B cell (primary cell): ENCODE measurements at regions not wholly inside any gene's neighbourhood (a gene's known extent, or its start where the extent isn't known, plus 50 kb on each side); places are given as distances from the start of the nearest gene placed in this dataset.

Experiments
- ATAC-seq: fragments of 200-7000 bp; cut with Tn5 transposase; one replicate; pipeline ENCODE4 v1.10.0; 2021; ENCODE audit warnings: low read depth, mild to moderate bottlenecking, moderate number of reproducible peaks, moderate library complexity
- CTCF ChIA-PET: fragments of 350-600 bp; sonication (Branson Sonifier 250); formaldehyde crosslinking; loops from one replicate; lab custom pipeline; 2021; ENCODE audit warnings: antibody characterized with exemption, inconsistent platforms; lab: Charles Lee
- POLR2A ChIA-PET: fragments of 350-600 bp; sonication (Branson Sonifier 250); formaldehyde crosslinking; loops from one replicate; lab custom pipeline; 2021; ENCODE audit warnings: antibody characterized with exemption; lab: Charles Lee
- DNase-seq: peaks from one replicate; pipeline ENCODE4 v3.0.0; 2013
- H2AFZ ChIP-seq: 2 replicates; pipeline ENCODE4 v1.6.1; 2012; ENCODE audit warnings: mild to moderate bottlenecking, low read depth, low read length; ENCODE audit not compliant: insufficient read depth, poor library complexity, severe bottlenecking
- H3K27ac ChIP-seq, 2 donors: 1 replicate in 1 of 2; 2 replicates in 1 of 2; pipeline ENCODE4 v1.5.1; 2012 to 2013; ENCODE audit warnings: low read length in 2 of 2, mild to moderate bottlenecking in 2 of 2, moderate library complexity in 1 of 2
- H3K27me3 ChIP-seq, 4 experiments: fragments of 200-600 bp in 1 of 4; sonication (generic) in 1 of 4; replicated peaks in 1 of 4; 1 replicate in 2 of 4; 2 replicates in 2 of 4; pipeline versions ENCODE4 v1.6.1 to v1.7.0; 2013 to 2016; ENCODE audit warnings: low read length in 3 of 4, mild to moderate bottlenecking in 2 of 4, mixed read lengths in 1 of 4, moderate library complexity in 1 of 4; ENCODE audit not compliant: insufficient read depth in 4 of 4, control insufficient read depth in 3 of 4; ENCODE audit errors: control extremely low read depth in 1 of 4
- H3K36me3 ChIP-seq, 2 experiments: replicated peaks in 1 of 2; 1 replicate in 1 of 2; 2 replicates in 1 of 2; pipeline versions ENCODE4 v1.6.1 to v1.7.1; 2013; ENCODE audit warnings: low read length in 1 of 2; ENCODE audit not compliant: insufficient read depth in 2 of 2, control insufficient read depth in 1 of 2; ENCODE audit errors: control extremely low read depth in 1 of 2, extremely low read depth in 1 of 2
- H3K4me1 ChIP-seq, 2 donors: fragments of 200-600 bp in 1 of 2; sonication (generic) in 1 of 2; 1 replicate in 1 of 2; 2 replicates in 1 of 2; pipeline versions ENCODE4 v1.5.1 to v1.6.1; 2013 to 2017; ENCODE audit warnings: low read length in 2 of 2; ENCODE audit not compliant: control insufficient read depth in 2 of 2, insufficient read depth in 2 of 2
- H3K4me2 ChIP-seq: replicated peaks from 2 replicates; pipeline ENCODE3; 2012; ENCODE audit warnings: mild to moderate bottlenecking, low read depth, low read length; ENCODE audit not compliant: poor library complexity, severe bottlenecking
- H3K4me3 ChIP-seq, 5 experiments: fragments of 200-600 bp in 1 of 5; sonication (generic) in 1 of 5; 1 replicate in 3 of 5; 2 replicates in 2 of 5; pipeline versions ENCODE4 v1.5.1 to v1.7.0; 2011 to 2016; ENCODE audit warnings: low read length in 4 of 5, mild to moderate bottlenecking in 4 of 5, low read depth in 2 of 5, control low read depth in 1 of 5, moderate library complexity in 1 of 5; ENCODE audit not compliant: insufficient read depth in 1 of 5; ENCODE audit errors: control extremely low read depth in 1 of 5, extremely low read depth in 1 of 5
- H3K79me2 ChIP-seq: fragments of 200-600 bp; sonication (generic); one replicate; pipeline ENCODE4 v1.6.0; 2016; ENCODE audit warnings: low read length; ENCODE audit not compliant: control insufficient read depth, insufficient read depth
- H3K9ac ChIP-seq: fragments of 200-600 bp; sonication (generic); 2 replicates; pipeline ENCODE4 v1.6.1; 2017; ENCODE audit warnings: mild to moderate bottlenecking, low read length, moderate library complexity
- H3K9me3 ChIP-seq, 3 donors: one replicate each; pipeline versions ENCODE4 v1.6.1 to v1.7.1; 2013; ENCODE audit warnings: low read length in 2 of 3; ENCODE audit not compliant: control insufficient read depth in 2 of 3, insufficient read depth in 1 of 3; ENCODE audit errors: control extremely low read depth in 1 of 3
- H4K20me1 ChIP-seq: 2 replicates; pipeline ENCODE4 v1.6.0; 2012; ENCODE audit warnings: mild to moderate bottlenecking, low read length; ENCODE audit not compliant: insufficient read depth, control insufficient read depth, poor library complexity, severe bottlenecking
- H3K27ac Mint-ChIP-seq: one replicate; pipeline ENCODE4 v1.8.0; 2021; ENCODE audit warnings: mixed read lengths
- H3K27me3 Mint-ChIP-seq: one replicate; pipeline ENCODE4 v1.8.0; 2021; ENCODE audit warnings: mixed read lengths
- H3K4me1 Mint-ChIP-seq: one replicate; pipeline ENCODE4 v1.8.0; 2021; ENCODE audit warnings: mixed read lengths
- H3K4me3 Mint-ChIP-seq: one replicate; pipeline ENCODE4 v1.8.0; 2021; ENCODE audit warnings: mixed read lengths
- H3K9me3 Mint-ChIP-seq: one replicate; pipeline ENCODE4 v1.8.0; 2022; ENCODE audit warnings: mixed read lengths; ENCODE audit not compliant: insufficient read depth
- EZH2 ChIP-seq: IDR thresholded peaks from 2 replicates; pipeline ENCODE4 v1.6.1; 2012; ENCODE audit warnings: borderline replicate concordance, low read depth, mild to moderate bottlenecking, moderate library complexity, low read length; ENCODE audit not compliant: insufficient read depth, poor library complexity, severe bottlenecking
- WGBS: methylation state at CpG from one replicate; pipeline ENCODE4 v1.1.5; 2013; ENCODE audit warnings: missing lambda C conversion rate; ENCODE audit not compliant: insufficient coverage; 5-methylcytosine and 5-hydroxymethylcytosine counted together
- intact Hi-C: fragments of 100-400 bp; cut with micrococcal nuclease; formaldehyde crosslinking; loops from one replicate; pipeline ENCODE4 v1.10.0; 2022
- TF ChIP-seq, protein P1 (sequence below): fragments of 200-600 bp; IDR thresholded peaks from one replicate; pipeline ENCODE4 v1.8.0; 2022; ENCODE audit warnings: antibody characterized with exemption, mild to moderate bottlenecking

DNA sequence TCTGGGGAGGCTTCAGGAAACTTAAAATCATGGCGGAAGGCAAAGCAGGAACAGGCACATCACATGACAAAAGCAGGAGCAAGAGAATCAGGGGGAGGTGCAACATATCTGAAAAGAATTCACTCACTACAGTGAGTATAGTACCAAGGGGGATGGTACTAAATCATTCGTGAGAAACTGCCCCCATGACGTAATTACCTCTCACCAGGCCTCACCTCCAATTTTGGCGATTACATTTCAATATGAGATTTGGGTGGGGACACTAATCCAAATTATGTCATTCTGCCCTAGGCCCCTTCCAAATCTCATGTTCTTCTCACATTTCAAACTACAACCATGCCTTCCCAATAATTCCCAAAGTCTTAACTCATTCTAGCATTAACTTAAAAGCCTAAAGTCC, 740.8 kb upstream of the SOX11 start:
- intact Hi-C loops, result no loop called here
- CTCF ChIA-PET, result no interaction called here
- Histone ChIP-seq H3K4me3 (no peak overlapping the region), H3K27ac (no peak overlapping the region), H3K36me3 (no peaks in the 10 kb centered on the region), H3K9me3 (no peaks in the 10 kb centered on the region), H3K79me2 (no peaks in the 10 kb centered on the region), H4K20me1 (no peaks in the 10 kb centered on the region), H2AFZ (no peak overlapping the region), H3K4me2 (no peak overlapping the region), H3K9ac (no peak overlapping the region), H3K27me3 (no peaks in the 10 kb centered on the region), H3K4me1 (no peaks in the 10 kb centered on the region)
- H3K27me3 Mint-ChIP-seq, result no peaks in the 10 kb centered on the region
- no peaks in the 10 kb centered on the region for H3K4me1 Mint-ChIP-seq
- 100% methylated on average over 2 of the region's 4 CpGs for WGBS
- H3K27ac Mint-ChIP-seq, result no peak overlapping the region
- TF ChIP-seq EZH2, result no peak
- TF ChIP-seq, protein P1, sequence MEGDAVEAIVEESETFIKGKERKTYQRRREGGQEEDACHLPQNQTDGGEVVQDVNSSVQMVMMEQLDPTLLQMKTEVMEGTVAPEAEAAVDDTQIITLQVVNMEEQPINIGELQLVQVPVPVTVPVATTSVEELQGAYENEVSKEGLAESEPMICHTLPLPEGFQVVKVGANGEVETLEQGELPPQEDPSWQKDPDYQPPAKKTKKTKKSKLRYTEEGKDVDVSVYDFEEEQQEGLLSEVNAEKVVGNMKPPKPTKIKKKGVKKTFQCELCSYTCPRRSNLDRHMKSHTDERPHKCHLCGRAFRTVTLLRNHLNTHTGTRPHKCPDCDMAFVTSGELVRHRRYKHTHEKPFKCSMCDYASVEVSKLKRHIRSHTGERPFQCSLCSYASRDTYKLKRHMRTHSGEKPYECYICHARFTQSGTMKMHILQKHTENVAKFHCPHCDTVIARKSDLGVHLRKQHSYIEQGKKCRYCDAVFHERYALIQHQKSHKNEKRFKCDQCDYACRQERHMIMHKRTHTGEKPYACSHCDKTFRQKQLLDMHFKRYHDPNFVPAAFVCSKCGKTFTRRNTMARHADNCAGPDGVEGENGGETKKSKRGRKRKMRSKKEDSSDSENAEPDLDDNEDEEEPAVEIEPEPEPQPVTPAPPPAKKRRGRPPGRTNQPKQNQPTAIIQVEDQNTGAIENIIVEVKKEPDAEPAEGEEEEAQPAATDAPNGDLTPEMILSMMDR, result no peak
- peaks cover 4% of the 10 kb centered on the region for H3K9me3 Mint-ChIP-seq
- no peak overlapping the region for H3K4me3 Mint-ChIP-seq
- DNase-seq (no peak), ATAC-seq (no peak)
- POLR2A ChIA-PET, result no interaction called here

DNA sequence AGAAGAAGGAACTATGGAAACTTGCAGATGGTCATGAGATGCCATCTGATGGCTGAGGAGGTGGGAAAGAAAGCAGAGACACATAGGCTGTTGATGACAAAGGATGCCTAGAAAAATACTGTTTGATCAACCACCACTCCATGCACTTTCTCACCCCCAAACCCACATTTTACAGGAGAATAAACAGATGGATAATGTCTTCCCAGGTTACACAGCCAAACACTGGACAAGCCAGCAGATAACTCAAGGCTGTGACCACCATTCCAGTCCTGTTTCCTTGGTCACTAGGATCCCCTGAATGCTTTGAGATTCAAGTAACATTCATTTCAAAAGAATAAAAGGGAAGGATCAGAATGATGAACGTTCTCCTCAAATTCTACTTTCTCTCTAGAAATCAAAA, 733.0 kb upstream of the SOX11 start:
- Histone ChIP-seq H3K4me1 (no peaks in the 10 kb centered on the region), H3K79me2 (no peaks in the 10 kb centered on the region), H3K36me3 (no peaks in the 10 kb centered on the region), H3K4me3 (no peak overlapping the region), H3K4me2 (no peak overlapping the region), H3K9me3 (no peaks in the 10 kb centered on the region), H3K27ac (no peak overlapping the region), H4K20me1 (no peaks in the 10 kb centered on the region), H3K9ac (no peak overlapping the region), H2AFZ (no peak overlapping the region), H3K27me3 (no peaks in the 10 kb centered on the region)
- Mint-ChIP-seq H3K27me3 (no peaks in the 10 kb centered on the region), H3K4me1 (no peaks in the 10 kb centered on the region), H3K9me3 (peaks cover 2% of the 10 kb centered on the region), H3K4me3 (no peak overlapping the region), H3K27ac (no peak overlapping the region)
- CTCF ChIA-PET, result no interaction called here
- intact Hi-C loops, result no loop called here
- no peak for DNase-seq
- ATAC-seq, result no peak
- POLR2A ChIA-PET, result no interaction called here
- TF ChIP-seq EZH2, result no peak
- TF ChIP-seq, protein P1, result no peak
- no CpG with 5 or more reads among the region's 1 CpG for WGBS
